Glutamatergic neuron (in vitro differentiated cells): ENCODE measurements at regions not wholly inside any gene's neighbourhood (a gene's known extent, or its start where the extent isn't known, plus 50 kb on each side); places are given as distances from the start of the nearest gene placed in this dataset.

Experiments used
- DNase-seq: peaks from one replicate; pipeline ENCODE4 v3.0.0; 2022
- H3K27ac Mint-ChIP-seq: one replicate; pipeline ENCODE4 v1.8.0; 2020; ENCODE audit warnings: mild to moderate bottlenecking, mixed read lengths, inconsistent platforms; ENCODE audit not compliant: unreplicated experiment
- H3K27me3 Mint-ChIP-seq: one replicate; pipeline ENCODE4 v1.8.0; 2020; ENCODE audit warnings: mild to moderate bottlenecking, moderate library complexity, mixed read lengths, inconsistent platforms; ENCODE audit not compliant: unreplicated experiment
- H3K36me3 Mint-ChIP-seq: one replicate; pipeline ENCODE4 v1.8.0; 2020; ENCODE audit warnings: mild to moderate bottlenecking, mixed read lengths, inconsistent platforms; ENCODE audit not compliant: unreplicated experiment
- H3K4me1 Mint-ChIP-seq: one replicate; pipeline ENCODE4 v1.8.0; 2020; ENCODE audit warnings: mild to moderate bottlenecking, low read depth, mixed read lengths, inconsistent platforms; ENCODE audit not compliant: unreplicated experiment
- H3K4me3 Mint-ChIP-seq: one replicate; pipeline ENCODE4 v1.8.0; 2020; ENCODE audit warnings: mild to moderate bottlenecking, mixed read lengths, inconsistent platforms; ENCODE audit not compliant: unreplicated experiment
- H3K9me3 Mint-ChIP-seq: one replicate; pipeline ENCODE4 v1.8.0; 2020; ENCODE audit warnings: mild to moderate bottlenecking, moderate library complexity, mixed read lengths, inconsistent platforms; ENCODE audit not compliant: unreplicated experiment
- CTCF ChIP-seq: fragments of 200-600 bp; sonication (generic); IDR thresholded peaks from one replicate; pipeline ENCODE4 v1.5.0; 2021; ENCODE audit not compliant: partially characterized antibody, unreplicated experiment

- H3K4me1 Mint-ChIP-seq, result no peaks in the 10 kb centered on the region
- no peaks in the 10 kb centered on the region for H3K27me3 Mint-ChIP-seq
These were observed 1018.3 kb upstream of the AMELY start for GRCh38 chrY:7929866-7930265.

GRCh38 chrY:7924059-7924458 lies 1012.5 kb upstream of the AMELY start:
- DNase-seq, result no peak
- no peaks in the 10 kb centered on the region for H3K4me1 Mint-ChIP-seq
- no peak overlapping the region for H3K27ac Mint-ChIP-seq
- TF ChIP-seq CTCF, result no peak
- no peaks in the 10 kb centered on the region for H3K36me3 Mint-ChIP-seq
- H3K9me3 Mint-ChIP-seq, result no peaks in the 10 kb centered on the region
- H3K4me3 Mint-ChIP-seq, result no peak overlapping the region
- H3K27me3 Mint-ChIP-seq, result peaks cover 1% of the 10 kb centered on the region

More at GRCh38 chrY:7929866-7930265, 1018.3 kb upstream of the AMELY start:
- no peak for TF ChIP-seq CTCF
- Mint-ChIP-seq H3K4me3 (no peak overlapping the region), H3K36me3 (no peaks in the 10 kb centered on the region), H3K9me3 (no peaks in the 10 kb centered on the region), H3K27ac (no peak overlapping the region)
- DNase-seq, result no peak

GRCh38 chrY:7923476-7924017 lies 1012.0 kb upstream of the AMELY start:
- Mint-ChIP-seq H3K4me3 (no peak overlapping the region), H3K27ac (no peak overlapping the region)
- TF ChIP-seq CTCF, result no peak

GRCh38 chrY:7920382-7920781 lies 1008.8 kb upstream of the AMELY start:
- H3K27me3 Mint-ChIP-seq, result peaks cover 1% of the 10 kb centered on the region
- no peaks in the 10 kb centered on the region for H3K9me3 Mint-ChIP-seq
- no peak overlapping the region for H3K4me3 Mint-ChIP-seq
- H3K36me3 Mint-ChIP-seq, result no peaks in the 10 kb centered on the region
- no peak for DNase-seq
- no peak overlapping the region for H3K27ac Mint-ChIP-seq
- no peaks in the 10 kb centered on the region for H3K4me1 Mint-ChIP-seq
- TF ChIP-seq CTCF, result no peak

More at GRCh38 chrY:7923476-7924017, 1012.0 kb upstream of the AMELY start:
- no peaks in the 10 kb centered on the region for H3K36me3 Mint-ChIP-seq
- no peak for DNase-seq
- H3K9me3 Mint-ChIP-seq, result no peaks in the 10 kb centered on the region
- no peaks in the 10 kb centered on the region for H3K4me1 Mint-ChIP-seq
- H3K27me3 Mint-ChIP-seq, result peaks cover 1% of the 10 kb centered on the region

- H3K9me3 Mint-ChIP-seq, result no peaks in the 10 kb centered on the region
- peaks cover 1% of the 10 kb centered on the region for H3K27me3 Mint-ChIP-seq
- TF ChIP-seq CTCF, result no peak
- H3K4me3 Mint-ChIP-seq, result no peak overlapping the region
- no peaks in the 10 kb centered on the region for H3K36me3 Mint-ChIP-seq
- no peak for DNase-seq
- H3K4me1 Mint-ChIP-seq, result no peaks in the 10 kb centered on the region
- no peak overlapping the region for H3K27ac Mint-ChIP-seq
These were observed 977.0 kb upstream of the AMELY start for GRCh38 chrY:7888506-7888905.
